ENCODE measurements at regions not wholly inside any gene's neighbourhood (a gene's known extent, or its start where the extent isn't known, plus 50 kb on each side); places are given as distances from the start of the nearest gene placed in this dataset.
"Not testable (repeated sequence)": the region's sequence is repeated elsewhere in the genome, so short reads cannot be mapped to it uniquely, and the experiment has no call there.

- TF ChIP-seq CTCF (conservative IDR thresholded peaks at IDR 0.05; ENCODE audit: low read depth, low read length); EZH2 (IDR thresholded peaks at IDR 0.05; ENCODE audit: borderline replicate concordance, low read depth, low read length, poor library complexity, severe bottlenecking): not testable (repeated sequence)
Measured at GRCh38 chr1:120535052-120535451, 120.2 kb downstream of the NBPF8 start.
